ENCODE measurements at regions not wholly inside any gene's neighbourhood (a gene's known extent, or its start where the extent isn't known, plus 50 kb on each side); places are given as distances from the start of the nearest gene placed in this dataset.

- TF ChIP-seq CHD2 (IDR thresholded peaks at IDR 0.05; ENCODE audit: low read length) (no peak), TAF1 (IDR thresholded peaks at IDR 0.05; ENCODE audit: low read depth, low read length) (no peak), SP1 (IDR thresholded peaks at IDR 0.05; ENCODE audit: low read depth, low read length) (no peak), POU5F1 (IDR thresholded peaks at IDR 0.05; ENCODE audit: low read depth, low read length) (no peak)
These were observed 101.8 kb upstream of the VCX2 start (continued) for GRCh38 chrX:8272821-8273220.
